PC-9 (cell line): ENCODE measurements at regions not wholly inside any gene's neighbourhood (a gene's known extent, or its start where the extent isn't known, plus 50 kb on each side); places are given as distances from the start of the nearest gene placed in this dataset.

Source experiments
- EZH2 ChIP-seq: fragments of 200-600 bp; sonication (generic); IDR thresholded peaks from 2 replicates; pipeline ENCODE4 v1.8.0; 2017; ENCODE audit warnings: antibody characterized with exemption, low read depth
- TF ChIP-seq, protein P1 (sequence below): fragments of 200-600 bp; sonication (generic); conservative IDR thresholded peaks from 2 replicates; pipeline ENCODE4 v1.6.1; 2017; ENCODE audit warnings: mixed run types, antibody characterized with exemption, mild to moderate bottlenecking, moderate library complexity

DNA sequence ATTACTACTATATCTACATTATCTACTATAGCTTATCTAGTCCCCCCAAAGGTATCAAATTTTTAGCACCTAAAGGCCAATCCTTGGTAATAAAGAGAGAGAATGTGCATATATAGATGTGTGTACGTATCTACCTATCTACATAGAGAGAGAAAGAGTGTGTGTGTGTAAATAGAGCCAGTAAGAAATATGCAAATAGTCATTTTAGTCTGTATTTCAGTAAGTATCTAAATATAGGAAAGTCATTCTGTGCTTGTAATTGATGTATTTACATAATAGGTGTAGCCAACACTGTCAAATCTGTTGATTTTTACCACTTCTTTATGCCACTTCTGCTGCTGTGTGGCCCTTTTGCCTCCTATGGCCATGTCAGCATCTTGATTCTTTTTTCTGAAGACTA, 284.5 kb upstream of the TFPI start:
- TF ChIP-seq, protein P1, sequence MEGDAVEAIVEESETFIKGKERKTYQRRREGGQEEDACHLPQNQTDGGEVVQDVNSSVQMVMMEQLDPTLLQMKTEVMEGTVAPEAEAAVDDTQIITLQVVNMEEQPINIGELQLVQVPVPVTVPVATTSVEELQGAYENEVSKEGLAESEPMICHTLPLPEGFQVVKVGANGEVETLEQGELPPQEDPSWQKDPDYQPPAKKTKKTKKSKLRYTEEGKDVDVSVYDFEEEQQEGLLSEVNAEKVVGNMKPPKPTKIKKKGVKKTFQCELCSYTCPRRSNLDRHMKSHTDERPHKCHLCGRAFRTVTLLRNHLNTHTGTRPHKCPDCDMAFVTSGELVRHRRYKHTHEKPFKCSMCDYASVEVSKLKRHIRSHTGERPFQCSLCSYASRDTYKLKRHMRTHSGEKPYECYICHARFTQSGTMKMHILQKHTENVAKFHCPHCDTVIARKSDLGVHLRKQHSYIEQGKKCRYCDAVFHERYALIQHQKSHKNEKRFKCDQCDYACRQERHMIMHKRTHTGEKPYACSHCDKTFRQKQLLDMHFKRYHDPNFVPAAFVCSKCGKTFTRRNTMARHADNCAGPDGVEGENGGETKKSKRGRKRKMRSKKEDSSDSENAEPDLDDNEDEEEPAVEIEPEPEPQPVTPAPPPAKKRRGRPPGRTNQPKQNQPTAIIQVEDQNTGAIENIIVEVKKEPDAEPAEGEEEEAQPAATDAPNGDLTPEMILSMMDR: no peak
- TF ChIP-seq EZH2: no peak
